Mucosa of descending colon (tissue), 3 donors: ENCODE measurements at regions not wholly inside any gene's neighbourhood (a gene's known extent, or its start where the extent isn't known, plus 50 kb on each side); places are given as distances from the start of the nearest gene placed in this dataset.

ENCODE experiments used
- ATAC-seq: fragments of 200-7000 bp; cut with Tn5 transposase; one replicate; pipeline ENCODE4 v1.9.1; 2020; ENCODE audit warnings: mild to moderate bottlenecking, moderate library complexity
- DNase-seq, 3 donors: peaks; one replicate each; pipeline ENCODE4 v3.0.0-alpha.2; 2020
- H3K36me3 ChIP-seq: fragments of 200-600 bp; one replicate; pipeline ENCODE4 v1.8.0; 2021; ENCODE audit warnings: low read depth, mild to moderate bottlenecking
- H3K4me1 ChIP-seq: fragments of 200-600 bp; one replicate; pipeline ENCODE4 v1.8.0; 2021; ENCODE audit warnings: low read depth, mild to moderate bottlenecking
- H3K4me3 ChIP-seq: fragments of 200-600 bp; one replicate; pipeline ENCODE4 v1.8.0; 2021; ENCODE audit warnings: mild to moderate bottlenecking
- H3K9me3 ChIP-seq: fragments of 200-600 bp; one replicate; pipeline ENCODE4 v1.8.0; 2021; ENCODE audit warnings: mild to moderate bottlenecking
- intact Hi-C, 2 donors: fragments of 100-400 bp; cut with DNase I in 1 of 2; cut with micrococcal nuclease in 1 of 2; formaldehyde crosslinking; loops; one replicate each; pipeline versions ENCODE4 v1.11.0 to v1.11.1; 2022; cut with DNase I, micrococcal nuclease
- TF ChIP-seq, protein P1 (sequence below): fragments of 200-600 bp; IDR thresholded peaks from one replicate; pipeline ENCODE4 v1.8.0; 2022; ENCODE audit warnings: antibody characterized with exemption, mild to moderate bottlenecking
- donor health status: DM: no; HTN: no; CAD: no; lungs with moderate emphysema.
- donor health status: DM: no; HTN: no; CAD: no.
- donor health status: DM: no; HTN: yes; CAD: no.

DNA sequence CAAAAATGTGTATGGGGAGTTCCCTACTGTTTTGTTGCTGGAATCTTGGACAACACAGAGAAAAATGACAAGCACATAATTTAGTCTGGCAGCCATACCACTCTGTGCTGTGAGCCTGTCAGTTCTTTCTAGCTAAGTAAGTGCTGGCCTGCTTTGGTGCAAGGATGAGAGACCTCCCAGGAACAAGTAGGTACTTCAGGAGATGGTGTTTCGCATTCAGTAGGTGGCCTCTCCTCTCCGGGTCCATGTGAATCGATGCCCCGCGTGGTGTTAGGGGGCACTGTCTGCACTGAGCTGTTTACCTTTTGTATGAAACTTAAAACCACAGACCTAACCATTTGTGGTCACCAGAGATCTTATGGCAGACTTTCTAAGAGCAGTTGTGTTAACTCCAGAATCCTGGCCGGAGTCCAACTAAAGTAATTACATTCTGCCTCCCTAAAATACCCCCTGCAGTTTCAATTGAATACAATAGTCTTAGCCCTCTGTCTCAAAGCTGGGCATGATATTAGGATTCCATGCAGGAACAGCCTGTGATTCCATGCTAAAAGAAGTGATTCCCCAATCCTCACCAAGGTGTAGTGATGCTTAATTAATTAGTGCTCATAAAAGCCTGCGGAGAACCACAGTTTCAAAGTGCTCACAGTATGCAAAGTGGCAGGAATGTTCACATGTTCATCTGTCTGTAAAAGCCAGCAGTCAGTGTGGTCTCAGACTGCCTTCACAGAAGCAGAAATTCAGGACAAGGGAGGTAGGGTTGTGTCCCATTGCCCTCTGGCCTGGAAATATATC, 64.2 kb downstream of the LLPH start:
- TF ChIP-seq, protein P1, sequence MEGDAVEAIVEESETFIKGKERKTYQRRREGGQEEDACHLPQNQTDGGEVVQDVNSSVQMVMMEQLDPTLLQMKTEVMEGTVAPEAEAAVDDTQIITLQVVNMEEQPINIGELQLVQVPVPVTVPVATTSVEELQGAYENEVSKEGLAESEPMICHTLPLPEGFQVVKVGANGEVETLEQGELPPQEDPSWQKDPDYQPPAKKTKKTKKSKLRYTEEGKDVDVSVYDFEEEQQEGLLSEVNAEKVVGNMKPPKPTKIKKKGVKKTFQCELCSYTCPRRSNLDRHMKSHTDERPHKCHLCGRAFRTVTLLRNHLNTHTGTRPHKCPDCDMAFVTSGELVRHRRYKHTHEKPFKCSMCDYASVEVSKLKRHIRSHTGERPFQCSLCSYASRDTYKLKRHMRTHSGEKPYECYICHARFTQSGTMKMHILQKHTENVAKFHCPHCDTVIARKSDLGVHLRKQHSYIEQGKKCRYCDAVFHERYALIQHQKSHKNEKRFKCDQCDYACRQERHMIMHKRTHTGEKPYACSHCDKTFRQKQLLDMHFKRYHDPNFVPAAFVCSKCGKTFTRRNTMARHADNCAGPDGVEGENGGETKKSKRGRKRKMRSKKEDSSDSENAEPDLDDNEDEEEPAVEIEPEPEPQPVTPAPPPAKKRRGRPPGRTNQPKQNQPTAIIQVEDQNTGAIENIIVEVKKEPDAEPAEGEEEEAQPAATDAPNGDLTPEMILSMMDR = no peak
- Histone ChIP-seq H3K9me3 (no peaks in the 10 kb centered on the region), H3K4me3 (no peak overlapping the region), H3K36me3 (no peaks in the 10 kb centered on the region), H3K4me1 (no peaks in the 10 kb centered on the region)
- ATAC-seq (no peak), DNase-seq (no peak)
- intact Hi-C loops = no loop called here

DNA sequence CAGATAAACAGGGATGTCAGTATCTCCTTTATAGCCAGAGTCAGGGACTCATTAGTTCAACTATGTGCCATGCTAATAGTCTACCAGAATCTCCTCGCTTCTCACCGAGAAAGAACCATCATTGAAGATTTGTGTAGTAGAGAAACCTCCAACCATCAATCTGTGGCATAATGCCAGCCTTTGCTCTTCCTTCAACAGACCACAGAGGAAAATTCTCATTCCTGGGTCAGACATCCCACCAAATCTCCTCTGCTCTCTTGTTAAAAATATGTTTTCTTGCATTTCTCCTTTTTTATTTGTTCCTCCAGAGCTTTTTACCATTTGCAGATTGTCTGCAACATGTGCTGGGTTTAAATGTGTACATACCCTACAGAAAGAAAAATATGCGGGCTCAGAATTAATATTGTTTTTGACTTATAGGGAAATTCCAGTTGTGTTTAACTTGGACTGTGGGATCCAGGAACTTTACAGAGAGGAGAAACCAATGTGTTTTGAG, 64.9 kb downstream of the LLPH start:
- Histone ChIP-seq H3K9me3 (no peaks in the 10 kb centered on the region), H3K4me1 (no peaks in the 10 kb centered on the region), H3K36me3 (no peaks in the 10 kb centered on the region), H3K4me3 (no peak overlapping the region)
- DNase-seq (no peak), ATAC-seq (no peak)
- TF ChIP-seq, protein P1 = no peak
- intact Hi-C loops = no loop called here

DNA sequence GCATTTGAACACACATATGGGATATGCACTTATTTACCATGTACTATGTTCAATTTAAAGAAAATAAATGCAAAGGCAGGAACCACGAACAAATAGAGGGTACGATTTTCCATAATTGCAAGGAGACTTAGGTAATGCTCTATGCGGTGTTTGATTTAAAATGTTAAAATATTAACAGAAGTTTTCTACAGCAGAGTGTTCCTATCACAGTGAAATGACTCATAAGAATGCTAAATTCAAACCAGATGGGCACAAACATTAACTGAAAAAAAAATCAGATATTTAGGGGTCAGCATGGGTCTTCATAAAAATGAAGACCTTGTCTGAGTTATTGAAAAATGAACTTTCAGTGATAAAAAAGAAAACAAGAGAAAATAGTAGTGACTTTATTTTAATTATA, 65.4 kb downstream of the LLPH start:
- Histone ChIP-seq H3K9me3 (no peaks in the 10 kb centered on the region), H3K4me3 (no peak overlapping the region), H3K4me1 (no peaks in the 10 kb centered on the region), H3K36me3 (no peaks in the 10 kb centered on the region)
- DNase-seq (no peak), ATAC-seq (no peak)
- intact Hi-C loops = no loop called here
- TF ChIP-seq, protein P1 = no peak

DNA sequence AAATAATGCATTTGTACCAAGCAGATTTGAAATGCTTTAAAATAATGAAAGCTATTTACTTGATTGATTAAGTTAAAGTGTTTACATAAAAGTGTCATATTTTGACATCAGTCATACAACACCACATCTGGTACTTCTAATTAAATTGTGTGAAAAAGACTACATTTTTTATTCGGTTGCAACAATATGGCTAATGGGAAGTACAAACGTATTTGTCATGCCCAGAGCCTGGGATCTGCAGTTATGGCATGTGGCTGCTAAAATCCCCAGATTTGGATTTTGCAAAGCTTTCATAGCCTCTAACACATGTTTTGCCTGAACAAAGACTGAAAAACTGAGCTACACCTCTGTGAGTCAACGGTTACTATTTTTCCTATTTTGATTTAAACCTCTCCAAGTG, 66.6 kb downstream of the LLPH start:
- Histone ChIP-seq H3K9me3 (no peaks in the 10 kb centered on the region), H3K36me3 (no peaks in the 10 kb centered on the region), H3K4me3 (no peak overlapping the region), H3K4me1 (no peaks in the 10 kb centered on the region)
- TF ChIP-seq, protein P1 = no peak
- intact Hi-C loops = no loop called here
- ATAC-seq = no peak
- DNase-seq = no peak

DNA sequence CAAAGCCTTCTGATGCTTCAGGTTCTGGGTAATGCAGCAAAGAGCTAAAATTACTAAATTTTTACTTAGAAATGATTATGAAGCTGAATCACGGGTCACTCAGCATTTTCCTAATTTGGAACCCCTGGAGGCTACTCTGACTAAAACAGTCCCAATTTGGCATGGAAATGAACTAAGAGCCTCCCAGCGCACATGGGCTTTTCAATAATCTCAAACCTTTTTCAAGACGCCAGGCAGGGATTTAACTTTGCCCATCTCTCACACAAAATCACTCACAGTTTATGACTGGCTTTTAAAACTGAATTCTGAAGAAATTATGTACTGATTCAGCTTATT, 68.3 kb downstream of the LLPH start:
- Histone ChIP-seq H3K9me3 (no peaks in the 10 kb centered on the region), H3K4me1 (no peaks in the 10 kb centered on the region), H3K4me3 (no peak overlapping the region), H3K36me3 (no peaks in the 10 kb centered on the region)
- ATAC-seq (no peak), DNase-seq (no peak)
- TF ChIP-seq, protein P1 = no peak
- intact Hi-C loops = no loop called here
